Endometrium (tissue), 2 donors: ENCODE measurements at regions not wholly inside any gene's neighbourhood (a gene's known extent, or its start where the extent isn't known, plus 50 kb on each side); places are given as distances from the start of the nearest gene placed in this dataset.
"Not testable (repeated sequence)": the region's sequence is repeated elsewhere in the genome, so short reads cannot be mapped to it uniquely, and the experiment has no call there.

Source experiments
- FAIRE-seq: peaks from 2 replicates; lab custom pipeline; 2012; peaks lifted over from hg19 to GRCh38; lab: Jason Lieb, UNC
- donor health status: control.
- donor health status: control.

DNA sequence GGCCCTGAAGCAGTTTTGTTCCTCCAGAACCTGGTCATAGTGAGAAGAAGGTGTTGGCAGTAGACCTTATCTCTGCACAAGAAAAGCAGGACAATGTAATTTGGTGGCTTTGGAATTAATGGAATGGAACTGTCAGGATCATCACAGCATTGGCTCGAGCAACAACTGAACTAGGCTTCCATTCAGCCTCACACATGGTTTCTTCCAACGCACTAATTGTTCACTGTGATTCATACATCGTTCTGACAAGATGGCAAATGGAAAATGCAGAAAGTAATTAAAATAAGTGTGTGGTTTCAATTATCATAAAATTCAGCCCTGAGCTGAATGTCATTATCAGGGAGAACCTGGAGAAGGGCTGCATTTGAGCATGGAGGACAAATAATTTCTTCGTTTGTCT is 80.6 kb downstream of the MFSD1 start:
- FAIRE-seq, result no peak

DNA sequence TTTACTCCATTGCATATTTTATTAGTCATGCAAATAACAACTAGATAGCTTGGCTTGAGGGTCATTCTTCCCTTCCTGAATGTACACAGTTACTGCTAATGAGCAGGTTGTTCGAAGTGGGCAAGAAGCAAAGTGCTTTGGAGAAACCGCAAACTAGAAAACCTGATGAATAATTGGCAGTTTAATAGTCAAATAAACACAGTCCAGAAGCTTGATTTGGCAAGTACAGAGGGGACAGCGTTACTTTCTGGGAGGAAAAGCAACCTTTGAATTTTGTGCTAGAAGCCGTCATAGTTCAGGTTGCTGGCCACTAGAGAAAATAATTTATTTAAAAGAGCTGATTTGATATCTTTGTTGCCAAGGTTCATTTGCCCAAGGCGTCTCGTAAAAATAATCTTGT is 94.9 kb downstream of the MFSD1 start:
- no peak for FAIRE-seq

DNA sequence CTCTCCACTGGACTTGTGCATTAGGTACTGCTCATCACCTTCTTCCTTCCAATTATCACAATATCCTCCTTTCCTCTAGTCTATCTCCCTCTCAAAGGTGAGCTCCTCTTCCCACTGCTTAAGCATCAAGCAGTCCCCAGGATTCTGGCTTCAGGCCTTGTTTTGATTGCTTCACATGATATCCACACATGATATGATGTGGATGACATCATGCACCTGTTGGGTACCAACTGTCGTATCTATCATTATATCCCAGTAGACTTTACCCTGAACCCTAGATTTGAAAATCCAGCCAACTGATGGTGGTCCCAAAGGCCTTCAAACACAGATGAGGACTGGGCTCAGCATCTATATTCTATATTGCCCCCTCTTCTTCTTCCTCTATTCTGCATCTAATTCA is 104.9 kb downstream of the MFSD1 start:
- no peak for FAIRE-seq

DNA sequence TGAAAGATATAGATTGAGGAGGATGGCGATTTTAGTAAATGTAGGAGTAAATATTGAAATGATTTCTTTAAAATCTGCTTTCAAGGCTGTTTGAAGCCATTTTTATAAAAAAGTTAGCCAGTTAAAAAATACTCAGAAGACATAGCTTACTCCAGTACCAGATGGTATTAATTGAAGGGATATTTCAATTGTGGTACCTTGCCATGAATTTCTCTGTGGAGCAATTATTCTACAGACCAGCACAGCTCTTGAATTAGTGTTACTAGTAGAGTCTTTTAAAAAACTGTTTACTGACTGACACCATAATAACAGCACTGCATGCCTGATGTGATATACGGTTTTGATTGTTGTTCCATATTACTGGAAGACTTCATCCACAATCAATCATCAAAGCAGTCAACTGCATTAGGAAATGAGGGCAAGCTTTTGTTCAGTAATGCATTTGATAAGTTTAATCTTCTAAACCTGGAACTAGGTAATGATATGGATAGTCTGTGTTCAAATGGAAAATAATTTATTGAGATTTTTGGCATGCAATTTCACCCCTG is 106.4 kb downstream of the MFSD1 start:
- FAIRE-seq, result no peak

DNA sequence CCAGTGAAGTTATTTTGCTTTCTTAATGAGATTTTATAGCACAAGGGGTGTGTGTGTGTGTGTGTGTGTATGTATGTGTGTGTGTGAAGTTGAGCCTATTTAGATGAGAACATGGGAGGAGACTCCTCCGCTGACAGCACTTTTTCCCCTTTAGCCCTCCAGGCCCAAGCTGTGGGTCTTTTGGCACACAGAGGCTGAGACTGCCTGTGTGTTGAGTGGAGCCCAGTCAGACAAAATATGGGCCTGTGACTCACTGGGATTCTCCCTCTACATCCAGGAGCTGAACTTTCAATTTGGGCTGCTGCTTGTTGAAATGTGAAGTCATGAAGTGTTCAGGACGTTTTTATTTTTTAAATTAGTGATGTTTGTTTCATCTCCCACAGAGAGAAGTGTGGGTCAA is 108.0 kb downstream of the MFSD1 start:
- FAIRE-seq, result no peak

DNA sequence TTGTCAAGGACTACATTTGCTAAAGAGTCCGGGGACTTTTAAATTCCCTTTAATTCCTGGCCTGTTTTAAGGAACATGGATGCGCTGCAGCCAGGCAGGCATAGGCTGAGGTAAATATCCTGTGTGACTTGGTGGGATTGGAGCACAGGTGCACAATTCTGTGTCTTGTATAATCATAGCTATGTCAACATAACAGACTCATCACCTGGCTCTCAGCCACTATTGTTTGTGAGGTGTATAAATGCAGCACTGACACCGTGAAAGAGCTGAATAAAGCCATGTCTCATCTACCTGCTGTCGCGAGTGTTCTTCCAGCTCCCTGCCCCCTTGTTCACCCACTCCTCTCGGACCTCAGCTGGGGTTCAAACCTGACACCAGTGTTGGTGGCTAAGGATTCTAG is 109.7 kb downstream of the MFSD1 start:
- FAIRE-seq, result no peak

- no peak for FAIRE-seq
Measured at GRCh38 chr3:158912188-158912587, 110.3 kb downstream of the MFSD1 start.

DNA sequence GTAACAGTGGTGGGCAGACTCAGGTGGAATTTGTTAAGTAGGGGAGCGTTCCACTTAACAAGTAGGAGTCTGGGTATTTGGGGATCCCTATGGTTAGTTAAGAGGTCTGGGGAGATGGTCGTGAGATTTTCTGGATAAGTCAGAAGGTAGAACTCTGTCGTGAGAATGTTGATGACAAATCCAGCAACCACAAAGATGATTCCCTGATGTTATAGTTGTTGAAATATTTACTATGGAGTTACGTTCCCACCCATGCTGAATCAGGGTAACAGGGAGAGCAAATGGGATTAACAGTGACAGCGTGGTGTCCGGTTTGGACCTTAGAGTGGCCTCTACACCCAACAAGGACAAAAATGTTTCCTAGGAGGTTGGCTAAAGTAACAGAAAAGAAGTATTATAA is 110.8 kb downstream of the MFSD1 start:
- no peak for FAIRE-seq

DNA sequence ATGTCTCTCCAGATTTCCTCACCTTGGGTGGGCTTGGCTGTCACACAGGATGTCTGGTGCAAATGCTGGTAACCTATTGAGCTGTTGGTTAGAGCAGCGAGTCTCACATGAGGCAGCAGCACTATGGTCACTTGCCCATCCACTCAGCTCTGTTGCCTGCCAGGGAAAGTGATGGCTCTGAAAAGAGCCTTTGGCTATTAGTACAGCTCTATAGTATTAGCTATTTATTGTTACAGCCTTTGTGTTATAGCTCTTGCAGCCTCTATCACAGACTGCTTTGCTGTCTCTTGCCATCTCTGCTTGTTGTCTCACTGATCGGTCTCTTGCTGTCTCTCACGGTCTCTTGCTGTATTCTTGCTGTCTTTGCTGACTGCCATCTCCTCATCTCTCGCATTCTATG is 114.3 kb downstream of the MFSD1 start:
- FAIRE-seq, result no peak

- FAIRE-seq, result no peak
Measured at GRCh38 chr3:158918008-158918407, 116.2 kb downstream of the MFSD1 start.

GRCh38 chr3:158918451-158918850 is 116.6 kb downstream of the MFSD1 start:
- FAIRE-seq, result no peak

DNA sequence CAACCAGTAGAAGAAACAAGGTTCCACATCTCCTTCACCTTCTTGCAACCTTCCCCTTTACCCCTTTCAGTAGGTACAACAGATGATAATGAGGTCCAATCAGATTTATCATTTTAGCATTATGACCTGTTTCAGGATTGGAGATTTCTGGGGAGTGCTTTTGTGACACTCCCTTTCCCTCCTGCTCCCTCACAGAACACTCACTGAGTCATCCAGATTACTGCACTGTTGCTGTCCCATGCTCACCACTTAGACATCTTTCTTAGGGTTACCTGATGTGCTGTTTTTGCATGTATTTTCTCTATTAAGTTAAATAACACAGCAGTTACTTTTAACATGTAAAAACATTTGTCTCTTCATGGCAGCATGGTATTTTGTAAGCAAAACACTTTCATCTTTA is 118.5 kb downstream of the MFSD1 start:
- no peak for FAIRE-seq

- FAIRE-seq, result no peak
Measured at GRCh38 chr3:158925021-158925420, 123.2 kb downstream of the MFSD1 start.

DNA sequence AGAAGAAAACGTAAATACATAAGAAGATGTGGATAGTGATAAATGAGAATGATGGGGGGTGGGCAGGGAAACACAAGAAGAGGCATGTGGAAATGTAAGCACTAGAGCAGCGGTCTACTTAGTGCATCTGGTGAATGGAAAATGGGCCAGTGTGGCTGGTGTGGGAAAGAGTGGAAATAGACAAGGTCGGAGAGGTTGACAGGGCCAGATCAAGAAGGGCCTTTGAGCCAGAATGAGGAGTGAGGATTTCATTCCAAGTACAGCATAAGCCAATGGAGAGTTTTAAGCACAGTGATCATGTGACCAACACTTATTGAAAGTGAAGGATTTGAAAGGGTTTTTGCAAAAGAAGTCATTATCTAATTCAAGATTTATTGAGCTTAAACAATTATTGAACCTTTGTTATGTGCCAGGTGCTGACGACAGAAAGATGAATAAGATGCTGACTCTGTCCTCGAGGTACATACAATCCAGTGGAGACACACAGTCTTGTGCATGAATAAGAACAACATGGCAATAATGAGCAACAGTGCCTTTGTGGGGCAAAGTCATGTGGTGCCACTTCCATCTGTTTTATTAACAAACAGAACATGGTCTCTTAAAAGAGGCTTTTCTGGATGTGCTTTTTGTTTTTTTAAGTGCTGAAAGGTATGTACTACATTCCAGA is 124.1 kb downstream of the MFSD1 start:
- no peak for FAIRE-seq

- no peak for FAIRE-seq
Measured at GRCh38 chr3:158935846-158936245, 134.0 kb downstream of the MFSD1 start.

DNA sequence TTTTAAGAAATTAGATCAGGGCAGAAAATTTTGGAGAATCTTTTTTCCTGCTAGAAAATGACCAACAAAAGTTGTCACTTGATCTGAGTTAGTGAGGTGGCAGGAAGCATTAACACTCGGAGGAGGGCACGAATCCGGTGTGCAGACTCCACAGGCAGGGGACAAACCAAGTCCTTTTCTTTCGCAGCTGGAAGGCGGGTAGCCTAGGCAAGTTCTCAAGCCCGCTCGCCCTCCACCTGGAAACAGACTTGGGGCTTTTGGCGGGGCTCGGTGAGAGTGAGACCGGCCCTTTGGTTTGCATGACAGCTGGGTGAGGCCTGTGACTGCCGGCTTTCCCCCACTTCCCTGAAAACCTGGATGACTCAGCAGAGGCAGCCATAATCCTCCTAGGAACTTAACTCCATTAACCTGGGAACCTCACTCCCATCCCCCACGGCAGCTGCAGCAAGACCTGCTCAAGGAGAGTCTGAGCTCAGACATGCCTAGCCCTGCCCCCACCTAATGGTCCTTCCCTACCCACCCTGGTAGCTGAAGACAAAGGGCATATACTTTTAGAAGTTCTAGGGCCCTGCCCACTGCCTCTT is 134.8 kb downstream of the MFSD1 start:
- no peak for FAIRE-seq

DNA sequence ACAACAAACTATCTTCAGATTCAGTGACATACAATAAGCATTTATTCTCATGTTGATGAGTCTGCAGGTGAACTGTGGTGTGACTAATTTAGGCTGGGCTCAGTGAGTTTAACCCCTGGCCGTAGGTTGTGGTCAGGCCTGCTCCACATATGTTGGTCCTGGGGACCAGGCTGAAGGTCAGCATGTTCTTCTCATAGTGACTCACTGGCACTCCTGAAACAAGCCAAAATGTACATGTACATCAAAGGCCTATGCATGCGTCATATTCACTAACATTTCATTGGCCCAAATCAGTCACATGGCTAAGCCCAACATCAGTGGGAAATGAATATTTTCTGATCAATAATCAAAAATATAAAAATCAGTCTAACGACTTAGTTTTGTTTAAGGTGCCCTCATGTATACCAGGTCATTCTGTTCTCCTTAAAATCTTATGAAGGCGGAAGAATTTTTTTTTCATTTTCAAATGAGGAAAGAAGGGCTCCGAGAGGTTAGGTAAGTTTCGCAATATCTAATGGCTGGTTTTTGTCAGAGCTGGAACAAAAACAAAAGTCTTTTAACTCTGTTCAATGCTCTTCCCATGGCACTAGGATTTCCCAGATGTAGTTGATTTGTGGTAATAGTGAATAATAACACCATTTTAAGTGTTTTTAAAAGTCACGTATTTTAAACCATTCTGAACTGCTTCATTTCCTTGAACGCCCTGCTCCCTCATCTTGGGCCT is 148.5 kb downstream of the MFSD1 start:
- FAIRE-seq, result peak; percentile 4

DNA sequence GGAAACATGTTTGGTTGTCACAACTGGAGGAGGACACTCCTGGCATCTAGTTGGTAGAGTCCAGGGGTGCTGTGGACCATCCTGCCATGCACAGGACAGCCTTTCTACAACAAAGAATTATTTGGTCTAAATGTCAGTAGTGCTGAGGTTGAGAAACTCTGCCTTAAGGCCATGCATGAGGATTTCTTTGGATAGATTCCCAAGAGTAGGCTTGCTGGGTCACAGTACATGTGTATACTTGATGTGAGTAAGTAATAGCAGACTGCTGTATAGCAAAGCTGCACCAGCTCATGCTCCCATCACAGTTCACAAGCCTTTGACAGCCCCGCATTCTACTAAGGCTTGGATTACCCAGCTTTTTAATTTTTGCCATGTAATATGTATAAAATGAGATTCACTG is 151.3 kb downstream of the MFSD1 start:
- no peak for FAIRE-seq

DNA sequence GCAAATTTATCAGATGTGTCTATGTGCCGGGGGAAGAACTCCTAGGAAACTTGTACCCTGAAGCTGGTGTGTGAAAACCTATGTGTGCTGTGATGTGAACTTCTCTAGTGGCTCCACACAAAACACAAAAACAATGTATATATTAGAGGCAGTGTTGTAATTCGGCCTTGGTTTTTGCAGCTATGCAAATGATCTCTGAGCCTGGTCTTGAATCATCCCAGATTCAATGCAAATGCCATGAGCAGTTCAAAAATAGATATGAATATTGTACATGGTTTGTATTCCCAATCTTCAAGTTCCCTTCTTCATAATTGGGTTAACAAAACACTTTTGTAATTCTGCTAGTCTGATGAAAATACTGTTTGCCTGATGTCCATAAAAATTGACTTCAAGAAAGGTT is 152.6 kb downstream of the MFSD1 start:
- no peak for FAIRE-seq

DNA sequence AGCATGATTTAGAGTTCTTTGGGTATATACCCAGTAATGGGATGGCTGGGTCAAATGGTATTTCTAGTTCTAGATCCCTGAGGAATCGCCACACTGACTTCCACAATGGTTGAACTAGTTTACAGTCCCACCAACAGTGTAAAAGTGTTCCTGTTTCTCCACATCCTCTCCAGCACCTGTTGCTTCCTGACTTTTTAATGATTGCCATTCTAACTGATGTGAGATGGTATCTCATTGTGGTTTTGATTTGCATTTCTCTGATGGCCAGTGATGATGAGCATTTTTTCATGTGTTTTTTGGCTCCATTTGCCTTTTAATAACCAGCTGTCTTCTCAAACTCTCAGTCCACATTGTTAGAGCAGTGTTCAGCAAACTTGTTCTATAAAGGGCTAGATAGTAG is 155.9 kb downstream of the MFSD1 start:
- FAIRE-seq, result not testable (repeated sequence)

DNA sequence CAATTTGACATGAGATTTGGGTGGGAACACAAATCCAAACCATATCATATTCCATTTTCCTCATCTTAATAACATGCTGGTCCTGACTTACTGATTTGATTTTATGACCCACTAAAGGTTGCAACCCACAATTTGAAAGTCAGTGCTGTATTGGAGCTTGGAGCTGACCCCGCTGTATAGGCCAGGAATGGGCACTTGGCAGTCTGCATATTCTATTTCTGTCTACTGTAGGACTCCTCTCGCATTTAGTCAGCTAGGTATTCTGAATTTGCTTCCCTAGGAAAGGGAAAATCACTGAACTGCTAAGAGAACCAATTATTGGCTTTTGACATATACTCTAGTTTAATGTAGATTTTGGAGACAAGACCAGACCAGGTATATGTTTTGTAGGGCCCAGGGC is 157.0 kb downstream of the MFSD1 start:
- FAIRE-seq, result no peak

GRCh38 chr3:158961471-158961870 is 159.6 kb downstream of the MFSD1 start:
- FAIRE-seq, result no peak

GRCh38 chr3:158961911-158962310 is 160.1 kb downstream of the MFSD1 start:
- no peak for FAIRE-seq
